Erythroblast (primary cell): ENCODE measurements at regions not wholly inside any gene's neighbourhood (a gene's known extent, or its start where the extent isn't known, plus 50 kb on each side); places are given as distances from the start of the nearest gene placed in this dataset.
"Not testable (repeated sequence)": the region's sequence is repeated elsewhere in the genome, so short reads cannot be mapped to it uniquely, and the experiment has no call there.

ENCODE experiments used
- DNase-seq, 2 experiments: peaks; one replicate each; lab custom pipeline; 2025; lab: John Stamatoyannopoulos, UW
- GATA1 ChIP-seq: IDR thresholded peaks from 2 replicates; pipeline ENCODE4 v1.6.1; 2011; ENCODE audit warnings: low read depth, mild to moderate bottlenecking, control low read depth, low read length, moderate library complexity
- POLR2A ChIP-seq: IDR thresholded peaks from 2 replicates; pipeline ENCODE4 v1.6.1; 2011; ENCODE audit warnings: mild to moderate bottlenecking, low read length

GRCh38 chr18:67455890-67456501 is 60.5 kb downstream of the DSEL start:
- DNase-seq: peak; percentile 8 to 64
- no peak for TF ChIP-seq GATA1
- TF ChIP-seq POLR2A: no peak

GRCh38 chr18:67453901-67454300 is 62.6 kb downstream of the DSEL start:
- TF ChIP-seq GATA1 (no peak), POLR2A (no peak)
- peak; percentile 64 to 86 for DNase-seq

GRCh38 chr18:67451960-67452359 is 64.6 kb downstream of the DSEL start:
- no peak for DNase-seq
- TF ChIP-seq GATA1: no peak

DNA sequence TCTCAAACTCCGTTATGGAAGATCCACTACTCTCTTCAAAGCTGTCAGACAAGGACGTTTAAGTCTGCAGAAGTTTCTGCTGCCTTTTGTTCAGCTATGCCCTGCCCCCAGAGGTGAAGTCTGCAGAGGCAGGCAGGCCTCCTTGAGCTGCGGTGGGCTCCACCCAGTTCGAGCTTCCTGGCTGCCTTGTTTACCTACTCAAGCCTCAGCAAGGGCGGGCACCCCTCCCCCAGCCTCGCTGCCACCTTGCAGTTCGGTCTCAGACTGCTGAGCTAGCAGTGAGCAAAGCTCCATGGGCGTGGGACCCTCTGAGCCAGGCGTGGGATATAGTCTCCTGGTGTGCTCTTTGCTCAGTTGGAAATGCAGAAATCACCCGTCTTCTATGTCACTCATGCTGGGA is 65.4 kb downstream of the DSEL start:
- not testable (repeated sequence) for DNase-seq

- no peak for DNase-seq
- no peak for TF ChIP-seq POLR2A
- no peak for TF ChIP-seq GATA1
Observed at GRCh38 chr18:67433971-67434370, 82.5 kb downstream of the DSEL start.

- DNase-seq: no peak
- TF ChIP-seq POLR2A (no peak), GATA1 (no peak)
Observed at GRCh38 chr18:67432806-67433205, 83.7 kb downstream of the DSEL start.

DNA sequence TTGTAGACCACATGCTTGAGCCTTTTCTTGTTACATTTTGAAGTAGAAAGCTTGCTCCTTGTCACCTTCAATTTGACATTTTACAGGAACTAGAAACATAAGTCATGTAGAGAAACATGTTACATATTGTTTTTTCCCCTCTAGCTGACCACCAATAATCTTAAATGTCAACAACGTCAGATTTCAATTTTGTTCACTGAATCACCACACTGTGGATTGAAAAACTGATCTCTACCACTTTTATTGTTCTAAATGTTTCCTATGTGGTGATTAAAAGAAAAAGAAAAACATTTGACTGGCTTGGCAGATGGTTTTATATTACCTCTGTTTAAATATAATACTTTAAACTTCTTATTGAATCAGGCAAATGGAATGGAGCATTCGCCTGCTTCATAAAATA is 87.7 kb downstream of the DSEL start:
- DNase-seq: no peak

GRCh38 chr18:67428158-67428557 is 88.4 kb downstream of the DSEL start:
- no peak for TF ChIP-seq GATA1
- no peak for DNase-seq

More for the DNA sequence above, 87.7 kb downstream of the DSEL start:
- no peak for TF ChIP-seq GATA1
- no peak for TF ChIP-seq POLR2A

- TF ChIP-seq POLR2A (no peak), GATA1 (no peak)
- no peak for DNase-seq
Observed at GRCh38 chr18:67426486-67426885, 90.0 kb downstream of the DSEL start.

GRCh38 chr18:67425672-67426071 is 90.8 kb downstream of the DSEL start:
- no peak for DNase-seq
- TF ChIP-seq GATA1: no peak
- TF ChIP-seq POLR2A: no peak

GRCh38 chr18:67421651-67422050 is 94.9 kb downstream of the DSEL start:
- TF ChIP-seq POLR2A: no peak
- no peak for TF ChIP-seq GATA1
- DNase-seq: no peak

DNA sequence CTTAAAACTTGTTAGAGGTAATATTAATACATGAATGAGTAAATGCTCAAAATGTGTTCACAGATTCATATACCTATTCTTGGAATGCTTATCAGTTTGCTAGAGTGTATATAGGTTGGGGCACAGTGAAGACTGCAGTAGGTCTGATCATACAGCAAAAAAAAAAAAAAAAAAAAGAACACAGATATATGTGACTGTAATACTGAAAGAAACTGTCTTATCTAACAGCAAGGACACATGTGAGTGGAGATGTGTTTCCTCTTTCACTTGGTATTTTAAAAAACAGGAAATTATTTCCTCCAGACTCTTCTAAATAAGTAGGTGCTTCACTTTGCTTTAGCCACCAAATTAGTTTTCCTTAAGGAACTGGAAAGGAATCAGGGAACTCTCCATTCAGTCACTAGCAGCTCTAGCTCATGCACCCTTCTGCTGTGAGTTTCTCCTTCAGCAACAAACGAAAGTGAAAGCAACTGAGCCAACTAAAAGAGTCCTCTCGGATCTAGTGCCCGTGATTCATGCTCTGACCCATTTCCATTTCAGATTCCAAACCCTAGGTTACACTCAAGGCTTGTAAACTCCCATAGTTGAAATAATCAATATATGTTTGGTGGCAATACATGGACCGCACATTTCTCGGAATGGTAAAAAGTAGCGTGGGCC is 98.5 kb downstream of the DSEL start:
- no peak for TF ChIP-seq GATA1
- peak; percentile 23 for TF ChIP-seq POLR2A
- peak; percentile 60 to 61 for DNase-seq

DNA sequence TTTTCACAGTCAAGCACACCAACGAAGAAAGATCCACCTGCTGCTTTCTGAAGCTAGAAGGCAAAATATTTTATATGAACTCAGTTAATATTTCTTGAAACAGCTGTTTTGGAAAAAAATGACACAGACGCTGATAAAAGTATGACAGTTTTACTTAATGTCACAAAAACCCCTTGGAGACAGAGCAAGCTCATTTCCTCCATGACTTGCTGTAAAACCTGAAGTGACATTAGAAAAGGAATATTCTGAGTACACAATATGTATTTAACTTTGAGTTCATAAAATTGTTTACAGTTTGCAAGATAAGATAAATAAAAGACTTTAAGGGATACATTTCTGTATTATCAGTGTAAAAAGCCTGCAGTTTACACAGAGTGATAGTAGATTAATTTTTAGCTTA is 105.4 kb downstream of the DSEL start:
- peak; percentile 9 to 14 for DNase-seq
- TF ChIP-seq POLR2A (no peak), GATA1 (no peak)

- TF ChIP-seq GATA1 (no peak), POLR2A (no peak)
- no peak for DNase-seq
Observed at GRCh38 chr18:67410075-67411070, 106.1 kb downstream of the DSEL start.
